ENCODE measurements at regions not wholly inside any gene's neighbourhood (a gene's known extent, or its start where the extent isn't known, plus 50 kb on each side); places are given as distances from the start of the nearest gene placed in this dataset.

DNA sequence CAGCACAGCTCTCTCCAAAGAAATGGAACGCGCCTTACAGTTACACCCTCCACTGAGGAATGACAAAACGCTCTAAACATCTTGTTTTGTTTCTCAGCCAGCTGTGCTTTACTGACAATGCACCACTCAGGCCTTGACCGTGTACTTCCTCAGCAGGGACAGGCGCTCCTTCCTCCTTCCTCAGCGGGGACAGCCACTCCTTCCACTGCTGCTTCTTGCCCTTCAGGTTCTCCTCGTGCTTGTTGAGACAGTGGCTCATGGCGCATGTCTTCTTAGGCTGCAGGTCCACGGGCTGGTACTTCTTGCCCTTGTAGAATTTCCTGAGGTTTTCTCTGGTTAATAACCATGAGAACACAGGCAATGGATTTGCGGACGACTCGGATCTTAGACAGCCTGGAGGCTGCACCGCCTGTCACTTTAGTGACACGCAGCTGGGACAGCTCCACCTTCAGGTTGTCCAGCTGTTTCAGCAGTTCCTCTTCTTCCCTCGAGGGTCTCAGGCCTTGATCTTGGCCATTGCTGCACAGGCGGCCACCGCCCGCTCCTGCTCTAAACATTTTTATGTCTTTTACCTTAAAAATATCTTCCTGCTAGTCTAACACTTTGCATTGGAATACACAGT, 613.8 kb downstream of the BRD1 start:
- TF ChIP-seq, protein P1, sequence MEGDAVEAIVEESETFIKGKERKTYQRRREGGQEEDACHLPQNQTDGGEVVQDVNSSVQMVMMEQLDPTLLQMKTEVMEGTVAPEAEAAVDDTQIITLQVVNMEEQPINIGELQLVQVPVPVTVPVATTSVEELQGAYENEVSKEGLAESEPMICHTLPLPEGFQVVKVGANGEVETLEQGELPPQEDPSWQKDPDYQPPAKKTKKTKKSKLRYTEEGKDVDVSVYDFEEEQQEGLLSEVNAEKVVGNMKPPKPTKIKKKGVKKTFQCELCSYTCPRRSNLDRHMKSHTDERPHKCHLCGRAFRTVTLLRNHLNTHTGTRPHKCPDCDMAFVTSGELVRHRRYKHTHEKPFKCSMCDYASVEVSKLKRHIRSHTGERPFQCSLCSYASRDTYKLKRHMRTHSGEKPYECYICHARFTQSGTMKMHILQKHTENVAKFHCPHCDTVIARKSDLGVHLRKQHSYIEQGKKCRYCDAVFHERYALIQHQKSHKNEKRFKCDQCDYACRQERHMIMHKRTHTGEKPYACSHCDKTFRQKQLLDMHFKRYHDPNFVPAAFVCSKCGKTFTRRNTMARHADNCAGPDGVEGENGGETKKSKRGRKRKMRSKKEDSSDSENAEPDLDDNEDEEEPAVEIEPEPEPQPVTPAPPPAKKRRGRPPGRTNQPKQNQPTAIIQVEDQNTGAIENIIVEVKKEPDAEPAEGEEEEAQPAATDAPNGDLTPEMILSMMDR (IDR thresholded peaks at IDR 0.05): no peak
- TF ChIP-seq POLR2A (IDR thresholded peaks at IDR 0.05): no peak

Measured in tibial nerve (tissue), 3 donors.